B cell (primary cell): ENCODE measurements at regions not wholly inside any gene's neighbourhood (a gene's known extent, or its start where the extent isn't known, plus 50 kb on each side); places are given as distances from the start of the nearest gene placed in this dataset.

ENCODE experiments used
- CTCF ChIP-seq: fragments of 200-600 bp; IDR thresholded peaks from one replicate; pipeline ENCODE4 v1.8.0; 2022; ENCODE audit warnings: antibody characterized with exemption, mild to moderate bottlenecking
- EZH2 ChIP-seq: IDR thresholded peaks from 2 replicates; pipeline ENCODE4 v1.6.1; 2012; ENCODE audit warnings: borderline replicate concordance, low read depth, mild to moderate bottlenecking, moderate library complexity, low read length; ENCODE audit not compliant: insufficient read depth, poor library complexity, severe bottlenecking

GRCh38 chr1:94315552-94316116 is 78.2 kb upstream of the ARHGAP29 start:
- no peak for TF ChIP-seq CTCF
- no peak for TF ChIP-seq EZH2
